ENCODE measurements at regions not wholly inside any gene's neighbourhood (a gene's known extent, or its start where the extent isn't known, plus 50 kb on each side); places are given as distances from the start of the nearest gene placed in this dataset.
"Not testable (repeated sequence)": the region's sequence is repeated elsewhere in the genome, so short reads cannot be mapped to it uniquely, and the experiment has no call there.

DNA sequence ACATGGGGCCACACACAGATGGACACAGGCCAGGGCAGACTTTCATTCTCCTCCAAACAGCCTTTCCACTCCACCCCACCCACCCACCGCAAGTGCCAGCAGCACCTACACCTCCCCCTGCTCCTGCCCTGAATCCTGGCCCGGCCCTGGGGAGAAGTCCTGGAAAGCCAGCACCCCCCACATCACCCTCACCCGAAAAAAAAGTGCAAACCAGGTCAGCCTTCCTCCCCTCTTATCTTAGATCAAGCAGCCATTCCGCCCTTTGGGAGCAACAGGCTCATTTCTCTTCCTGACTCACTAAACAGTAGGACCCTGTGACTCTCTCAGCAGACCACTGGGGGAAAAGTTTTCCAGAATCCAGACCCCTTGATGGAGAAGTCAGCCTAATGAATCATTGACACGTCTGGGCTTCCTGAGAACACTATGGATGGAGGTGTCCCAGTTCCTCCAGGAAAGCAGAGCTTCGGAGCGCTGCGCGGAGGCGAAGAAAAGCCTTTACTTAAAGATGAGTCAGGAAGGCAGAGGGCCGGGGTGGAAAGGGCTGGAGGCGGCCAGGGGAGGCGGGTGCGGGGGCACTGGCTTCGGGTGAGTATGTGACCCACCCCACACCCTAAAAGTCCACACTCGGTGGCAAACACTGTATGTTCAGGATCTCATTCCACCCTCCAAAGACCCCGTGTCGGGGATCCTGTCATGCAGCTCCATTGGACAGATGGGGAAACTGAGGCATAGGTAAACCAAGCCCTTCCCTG lies 588.7 kb downstream of the MATN1 start:
- ChIA-PET CTCF (no interaction called here), POLR2A (no interaction called here)
- no peak for TF ChIP-seq CTCF (IDR thresholded peaks at IDR 0.05; ENCODE audit: control extremely low read depth, extremely low read depth, low read depth, missing control alignments)
- DNase-seq (ENCODE audit: extremely low spot score) = no peak

- no peak for DNase-seq (ENCODE audit: extremely low spot score)
- POLR2A ChIA-PET = no interaction called here
- no peak for TF ChIP-seq CTCF (IDR thresholded peaks at IDR 0.05; ENCODE audit: control extremely low read depth, extremely low read depth, low read depth, missing control alignments)
- CTCF ChIA-PET = interaction anchor here (0.7 kb wide), 1 partner anchor 12 kb away, joined by 3 read pairs; no protein-coding TSS in a partner anchor
Observed at GRCh38 chr1:30133414-30134055, 589.9 kb downstream of the MATN1 start.

DNA sequence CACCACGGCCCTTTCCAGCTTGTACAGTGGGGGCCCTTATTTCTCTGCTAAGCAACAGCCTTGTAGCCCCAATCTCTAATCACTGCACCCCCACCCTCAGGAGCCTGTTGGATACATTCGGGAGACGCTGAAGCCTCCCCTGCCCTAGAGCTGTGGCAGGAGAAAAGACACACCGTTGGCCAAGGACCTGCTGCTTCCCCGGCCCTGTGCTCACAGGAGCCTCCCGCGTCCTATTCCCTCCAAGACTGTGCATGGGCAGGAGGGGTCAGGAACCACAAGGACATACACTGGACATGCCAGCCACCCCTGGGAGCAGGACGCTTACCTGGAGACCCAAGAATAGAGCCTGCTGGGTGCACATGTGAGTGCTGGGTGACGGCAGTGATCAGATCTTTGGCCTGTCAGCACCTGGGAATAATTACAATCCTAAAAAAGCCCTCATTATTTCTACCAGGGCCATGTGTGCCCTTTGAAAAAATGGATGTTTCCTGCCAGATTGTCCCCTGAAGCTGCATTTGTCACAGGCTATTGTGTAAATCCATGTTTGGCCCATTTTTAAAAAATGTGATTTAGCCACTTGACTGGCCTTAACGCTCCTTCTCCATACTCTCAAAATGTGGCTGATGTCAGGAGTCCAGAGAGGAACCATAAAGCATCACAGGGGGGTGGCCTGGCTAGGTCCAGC lies 590.6 kb downstream of the MATN1 start:
- no peak for TF ChIP-seq CTCF (IDR thresholded peaks at IDR 0.05; ENCODE audit: control extremely low read depth, extremely low read depth, low read depth, missing control alignments)
- ChIA-PET POLR2A (no interaction called here), CTCF (interaction anchor here (0.7 kb wide), 1 partner anchor 11 kb away, joined by 3 read pairs; no protein-coding TSS in a partner anchor)
- DNase-seq (ENCODE audit: extremely low spot score) = no peak

DNA sequence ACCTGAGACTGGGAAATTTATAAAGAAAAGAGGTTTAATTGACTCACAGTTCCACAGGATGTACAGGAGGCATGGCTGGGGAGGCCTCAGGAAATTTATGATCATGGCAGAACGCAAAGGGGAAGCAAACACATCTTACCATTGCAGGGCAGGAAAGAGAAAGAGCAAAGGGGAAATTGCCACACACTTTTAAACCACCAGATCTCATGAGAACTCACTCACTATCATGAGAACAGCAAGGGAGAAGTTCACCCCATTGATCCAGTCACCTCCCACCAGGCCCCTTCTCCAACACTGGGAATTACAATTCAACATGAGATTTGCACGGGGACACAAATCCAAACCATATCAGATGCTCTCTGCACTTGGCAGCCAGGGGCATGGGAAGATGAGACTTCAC lies 592.8 kb downstream of the MATN1 start:
- DNase-seq (ENCODE audit: extremely low spot score); CTCF ChIA-PET; POLR2A ChIA-PET: not testable (repeated sequence)

- ChIA-PET CTCF (no interaction called here), POLR2A (no interaction called here)
- TF ChIP-seq CTCF (IDR thresholded peaks at IDR 0.05; ENCODE audit: control extremely low read depth, extremely low read depth, low read depth, missing control alignments) = no peak
- DNase-seq (ENCODE audit: extremely low spot score) = no peak
Observed at GRCh38 chr1:30130099-30130498, 593.3 kb downstream of the MATN1 start.

DNA sequence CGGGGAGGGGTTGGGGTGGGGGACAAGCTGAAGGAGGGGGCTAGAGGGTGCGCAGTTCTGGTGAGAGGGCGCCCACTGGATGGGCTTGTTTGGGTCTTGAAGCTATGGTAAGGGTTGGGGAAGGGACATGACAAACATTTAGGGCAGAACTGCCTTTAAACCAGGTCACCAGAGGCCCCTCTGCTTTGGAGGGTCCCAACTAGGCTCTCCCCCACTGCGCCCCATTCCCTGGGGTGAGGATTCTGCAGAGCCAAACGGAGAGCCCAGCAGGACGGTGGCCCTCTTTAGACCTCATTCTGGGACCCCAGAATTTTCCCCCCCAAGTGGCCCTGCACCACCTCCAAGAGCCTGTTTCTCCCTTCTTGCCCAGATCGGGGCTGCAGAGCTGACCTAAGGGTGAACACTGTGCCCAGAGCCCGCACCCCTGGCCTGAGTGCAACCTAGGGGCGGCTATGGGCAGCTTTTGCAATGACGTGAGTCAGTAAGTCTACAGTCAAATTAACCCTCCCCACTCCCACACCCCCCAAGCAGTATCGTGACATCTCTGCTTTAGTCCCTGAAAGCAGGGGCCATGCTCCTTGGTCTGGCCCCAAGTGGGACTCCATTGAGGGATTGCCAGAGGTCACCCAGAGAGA lies 593.8 kb downstream of the MATN1 start:
- DNase-seq (ENCODE audit: extremely low spot score) = no peak
- no peak for TF ChIP-seq CTCF (IDR thresholded peaks at IDR 0.05; ENCODE audit: control extremely low read depth, extremely low read depth, low read depth, missing control alignments)
- POLR2A ChIA-PET = no interaction called here
- CTCF ChIA-PET = interaction anchor here (1.1 kb wide), 1 partner anchor 11 kb away, joined by 4 read pairs; no protein-coding TSS in a partner anchor

Measured in GM10248 (cell line).